ENCODE measurements at regions not wholly inside any gene's neighbourhood (a gene's known extent, or its start where the extent isn't known, plus 50 kb on each side); places are given as distances from the start of the nearest gene placed in this dataset.

DNA sequence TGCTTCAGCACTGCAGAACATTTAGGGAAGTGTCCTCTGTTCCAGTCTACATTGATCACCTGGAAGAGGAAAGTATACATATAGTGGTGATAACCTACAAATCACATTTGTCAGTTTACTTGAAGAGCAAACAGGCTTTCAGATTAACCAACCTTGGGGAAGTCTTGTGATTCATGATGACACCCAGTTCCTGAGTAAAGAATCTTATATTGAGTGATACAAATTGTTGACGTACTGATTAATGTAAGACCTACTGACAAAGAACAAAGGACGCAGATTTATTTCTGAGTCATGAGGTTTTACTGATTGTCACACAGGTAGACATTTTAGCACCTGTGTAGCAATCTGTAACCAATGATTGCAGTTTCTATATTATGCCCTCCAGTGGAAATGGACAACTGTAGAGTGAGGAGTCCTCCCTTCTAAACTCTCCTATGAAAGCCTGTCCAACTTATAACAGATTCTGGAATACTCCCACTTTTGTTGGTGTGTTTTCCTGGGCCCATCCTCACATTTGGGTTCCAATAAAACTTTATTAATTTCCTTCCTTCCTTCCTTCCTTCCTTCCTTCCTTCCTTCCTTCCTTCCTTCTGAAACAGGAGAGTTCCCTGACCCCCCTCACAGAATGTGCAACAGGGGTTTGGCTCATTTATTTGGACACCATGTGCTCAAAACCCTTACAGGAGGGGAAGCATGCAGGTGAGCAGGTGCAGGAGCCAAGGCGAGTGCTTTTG lies 113.5 kb downstream of the SLC35B3 start:
- TF ChIP-seq CTCF (IDR thresholded peaks at IDR 0.05) = no peak
- no peak for TF ChIP-seq EZH2 (IDR thresholded peaks at IDR 0.05)
- no peak for TF ChIP-seq EZH2phosphoT487 (IDR thresholded peaks at IDR 0.05)

Measured in neural progenitor cell (in vitro differentiated cells).